ENCODE measurements at regions not wholly inside any gene's neighbourhood (a gene's known extent, or its start where the extent isn't known, plus 50 kb on each side); places are given as distances from the start of the nearest gene placed in this dataset.

GRCh38 chr10:123582084-123582989, 83.8 kb upstream of the GPR26 start:
- TF ChIP-seq RAD21 (conservative IDR thresholded peaks at IDR 0.05 in 1 of 2, IDR thresholded peaks at IDR 0.05 in 1 of 2): peak; percentile 86 to 88
- TF ChIP-seq ZFP36 (IDR thresholded peaks at IDR 0.05; ENCODE audit: borderline replicate concordance, partially characterized antibody): no peak
- peak; percentile 82 for TF ChIP-seq CTCF (IDR thresholded peaks at IDR 0.05)
- no peak for TF ChIP-seq REST (IDR thresholded peaks at IDR 0.05)
